Stimulated activated CD8-positive, alpha-beta memory T cell treated with anti-CD3 and anti-CD28 coated beads, Interleukin-15, amount 100 ng/mL, for 48 hours (primary cell): ENCODE measurements at regions not wholly inside any gene's neighbourhood (a gene's known extent, or its start where the extent isn't known, plus 50 kb on each side); places are given as distances from the start of the nearest gene placed in this dataset.
"Not testable (repeated sequence)": the region's sequence is repeated elsewhere in the genome, so short reads cannot be mapped to it uniquely, and the experiment has no call there.

Source experiments
- DNase-seq, 2 donors: peaks; one replicate each; pipeline ENCODE4 v3.0.0-alpha.2; 2020; ENCODE audit warnings: low read depth in 2 of 2

- DNase-seq, result no peak
Observed at GRCh38 chr15:35991386-35991785, 445.4 kb upstream of the DPH6 start.

GRCh38 chr15:35992791-35993190 is 446.8 kb upstream of the DPH6 start:
- DNase-seq, result no peak

GRCh38 chr15:35993196-35993595 is 447.2 kb upstream of the DPH6 start:
- no peak for DNase-seq

- no peak for DNase-seq
Observed at GRCh38 chr15:35994876-35995275, 448.9 kb upstream of the DPH6 start.

GRCh38 chr15:35998663-35999602 is 453.0 kb upstream of the DPH6 start:
- DNase-seq, result no peak

- DNase-seq, result no peak
Observed at GRCh38 chr15:36004891-36005490, 459.0 kb upstream of the DPH6 start.

GRCh38 chr15:36005542-36005941 is 459.6 kb upstream of the DPH6 start:
- no peak for DNase-seq

GRCh38 chr15:36007699-36008098 is 461.7 kb upstream of the DPH6 start:
- no peak for DNase-seq

GRCh38 chr15:36008719-36009118 is 462.8 kb upstream of the DPH6 start:
- no peak for DNase-seq

GRCh38 chr15:36024031-36024688 is 478.2 kb upstream of the DPH6 start:
- no peak for DNase-seq

- DNase-seq, result no peak
Observed at GRCh38 chr15:36026627-36027283, 480.8 kb upstream of the DPH6 start.

GRCh38 chr15:36029606-36030210 is 483.7 kb upstream of the DPH6 start:
- no peak for DNase-seq

GRCh38 chr15:36039996-36040572 is 494.1 kb upstream of the DPH6 start:
- no peak for DNase-seq

GRCh38 chr15:36047018-36047716 is 501.2 kb upstream of the DPH6 start:
- not testable (repeated sequence) for DNase-seq

- no peak for DNase-seq
Observed at GRCh38 chr15:36050899-36051298, 504.9 kb upstream of the DPH6 start.

GRCh38 chr15:36052641-36053040 is 506.7 kb upstream of the DPH6 start:
- not testable (repeated sequence) for DNase-seq

GRCh38 chr15:36053746-36054145 is 507.8 kb upstream of the DPH6 start:
- DNase-seq, result no peak

GRCh38 chr15:36059596-36059995 is 513.6 kb upstream of the DPH6 start:
- DNase-seq, result no peak

- no peak for DNase-seq
Observed at GRCh38 chr15:36062357-36062756, 516.4 kb upstream of the DPH6 start.

- DNase-seq, result no peak
Observed at GRCh38 chr15:36066757-36067156, 512.7 kb upstream of the CDIN1 start.
